ENCODE measurements at regions not wholly inside any gene's neighbourhood (a gene's known extent, or its start where the extent isn't known, plus 50 kb on each side); places are given as distances from the start of the nearest gene placed in this dataset.
"Not testable (repeated sequence)": the region's sequence is repeated elsewhere in the genome, so short reads cannot be mapped to it uniquely, and the experiment has no call there.

- peaks cover 1 to 2% of the 10 kb centered on the region in 2 donors for H3K27me3 Mint-ChIP-seq
- no peak overlapping the region for H3K4me3 Mint-ChIP-seq
- H3K9me3 Mint-ChIP-seq, result peaks cover 0 to 4% (median 0%) of the 10 kb centered on the region in 8 donors
- no peaks in the 10 kb centered on the region for H3K27me3 ChIP-seq (ENCODE audit: insufficient read depth, low read length)
- H3K4me1 Mint-ChIP-seq, result peaks cover 0 to 3% (median 1%) of the 10 kb centered on the region in 4 donors
- no peak for DNase-seq
- CTCF ChIA-PET (ENCODE audit: partially characterized antibody), result interaction anchor here (0.7 to 0.9 kb wide), 2 partner anchors 14 to 170 kb away, joined by 3 to 4 read pairs; no protein-coding TSS in a partner anchor
- H3K36me3 ChIP-seq (ENCODE audit: insufficient read depth, low read length), result no peaks in the 10 kb centered on the region
- intact Hi-C loops (cut with micrococcal nuclease), result no loop called here
- H3K4me1 ChIP-seq (ENCODE audit: insufficient read depth, low read length), result peaks cover under 1% of the 10 kb centered on the region
- H3K4me3 ChIP-seq (ENCODE audit: low read length in 2 of 2), result no peak overlapping the region
- no peaks in the 10 kb centered on the region for H3K9me3 ChIP-seq (ENCODE audit: control insufficient read depth in 1 of 2, low read length in 2 of 2)
- H3K36me3 Mint-ChIP-seq, result no peaks in the 10 kb centered on the region
- POLR2A ChIA-PET (ENCODE audit: partially characterized antibody), result no interaction called here
- no peak overlapping the region for H3K27ac Mint-ChIP-seq
- H3K27ac ChIP-seq (ENCODE audit: low read depth, low read length), result no peak overlapping the region
These were observed 195.8 kb downstream of the SHQ1 start for GRCh38 chr3:72652395-72652794.

- peaks cover 1 to 2% of the 10 kb centered on the region in 2 donors for H3K27me3 Mint-ChIP-seq
- Histone ChIP-seq H3K27ac (ENCODE audit: low read depth, low read length) (no peak overlapping the region), H3K9me3 (ENCODE audit: control insufficient read depth in 1 of 2, low read length in 2 of 2) (no peaks in the 10 kb centered on the region), H3K4me3 (ENCODE audit: low read length in 2 of 2) (no peak overlapping the region), H3K36me3 (ENCODE audit: insufficient read depth, low read length) (no peaks in the 10 kb centered on the region), H3K27me3 (ENCODE audit: insufficient read depth, low read length) (no peaks in the 10 kb centered on the region), H3K4me1 (ENCODE audit: insufficient read depth, low read length) (no peaks in the 10 kb centered on the region)
- H3K9me3 Mint-ChIP-seq, result peaks cover 0 to 4% (median 0%) of the 10 kb centered on the region in 8 donors
- POLR2A ChIA-PET (ENCODE audit: partially characterized antibody), result no interaction called here
- peaks cover 0 to 2% (median 0%) of the 10 kb centered on the region in 4 donors for H3K4me1 Mint-ChIP-seq
- no peaks in the 10 kb centered on the region for H3K36me3 Mint-ChIP-seq
- H3K4me3 Mint-ChIP-seq, result no peak overlapping the region
- intact Hi-C loops (cut with micrococcal nuclease), result no loop called here
- DNase-seq, result no peak
- H3K27ac Mint-ChIP-seq, result peak overlapping the region in 1 of 7 donors; percentile 4
- CTCF ChIA-PET (ENCODE audit: partially characterized antibody), result no interaction called here
These were observed 196.7 kb downstream of the SHQ1 start for GRCh38 chr3:72651498-72651897.

GRCh38 chr3:72646263-72646662 is 202.0 kb downstream of the SHQ1 start:
- no peak overlapping the region for H3K27ac ChIP-seq (ENCODE audit: low read depth, low read length)
- no peaks in the 10 kb centered on the region for H3K4me1 ChIP-seq (ENCODE audit: insufficient read depth, low read length)
- intact Hi-C loops (cut with micrococcal nuclease), result no loop called here
- H3K4me1 Mint-ChIP-seq, result no peaks in the 10 kb centered on the region
- H3K9me3 Mint-ChIP-seq, result peaks cover 0 to 3% (median 0%) of the 10 kb centered on the region in 8 donors
- DNase-seq, result no peak
- H3K27ac Mint-ChIP-seq, result no peak overlapping the region
- no peak overlapping the region for H3K4me3 Mint-ChIP-seq
- no peaks in the 10 kb centered on the region for H3K36me3 ChIP-seq (ENCODE audit: insufficient read depth, low read length)
- H3K27me3 ChIP-seq (ENCODE audit: insufficient read depth, low read length), result no peaks in the 10 kb centered on the region
- H3K36me3 Mint-ChIP-seq, result no peaks in the 10 kb centered on the region
- no peaks in the 10 kb centered on the region for H3K9me3 ChIP-seq (ENCODE audit: control insufficient read depth in 1 of 2, low read length in 2 of 2)
- POLR2A ChIA-PET (ENCODE audit: partially characterized antibody), result no interaction called here
- CTCF ChIA-PET (ENCODE audit: partially characterized antibody), result interaction anchor here (1.1 to 1.4 kb wide), 2 partner anchors 174 to 176 kb away, joined by 3 read pairs; no protein-coding TSS in a partner anchor
- no peak overlapping the region for H3K4me3 ChIP-seq (ENCODE audit: low read length in 2 of 2)
- no peaks in the 10 kb centered on the region for H3K27me3 Mint-ChIP-seq

GRCh38 chr3:72643635-72644034 is 204.6 kb downstream of the SHQ1 start:
- H3K27ac ChIP-seq (ENCODE audit: low read depth, low read length); intact Hi-C loops (cut with micrococcal nuclease); H3K4me1 Mint-ChIP-seq; H3K9me3 ChIP-seq (ENCODE audit: control insufficient read depth in 1 of 2, low read length in 2 of 2); H3K4me3 ChIP-seq (ENCODE audit: low read length in 2 of 2); DNase-seq; H3K27me3 ChIP-seq (ENCODE audit: insufficient read depth, low read length); H3K27ac Mint-ChIP-seq; H3K4me1 ChIP-seq (ENCODE audit: insufficient read depth, low read length); H3K36me3 Mint-ChIP-seq; H3K9me3 Mint-ChIP-seq; H3K4me3 Mint-ChIP-seq; H3K36me3 ChIP-seq (ENCODE audit: insufficient read depth, low read length); H3K27me3 Mint-ChIP-seq: not testable (repeated sequence)
- POLR2A ChIA-PET (ENCODE audit: partially characterized antibody), result interaction anchor here (0.7 kb wide), 1 partner anchor 10 kb away, joined by 3 read pairs; no protein-coding TSS in a partner anchor
- CTCF ChIA-PET (ENCODE audit: partially characterized antibody), result interaction anchor here (2.0 kb wide), 1 partner anchor 22 kb away, joined by 8 read pairs; no protein-coding TSS in a partner anchor

- Histone ChIP-seq H3K9me3 (ENCODE audit: control insufficient read depth in 1 of 2, low read length in 2 of 2) (no peaks in the 10 kb centered on the region), H3K27ac (ENCODE audit: low read depth, low read length) (no peak overlapping the region), H3K4me1 (ENCODE audit: insufficient read depth, low read length) (no peaks in the 10 kb centered on the region), H3K36me3 (ENCODE audit: insufficient read depth, low read length) (no peaks in the 10 kb centered on the region), H3K27me3 (ENCODE audit: insufficient read depth, low read length) (no peaks in the 10 kb centered on the region), H3K4me3 (ENCODE audit: low read length in 2 of 2) (no peak overlapping the region)
- H3K27ac Mint-ChIP-seq, result no peak overlapping the region
- intact Hi-C loops (cut with micrococcal nuclease), result no loop called here
- ChIA-PET POLR2A (ENCODE audit: partially characterized antibody) (no interaction called here), CTCF (ENCODE audit: partially characterized antibody) (interaction anchor here (2.0 kb wide), 1 partner anchor 24 kb away, joined by 8 read pairs; no protein-coding TSS in a partner anchor)
- no peak for DNase-seq
- H3K4me1 Mint-ChIP-seq, result no peaks in the 10 kb centered on the region
- no peaks in the 10 kb centered on the region for H3K36me3 Mint-ChIP-seq
- H3K9me3 Mint-ChIP-seq, result peaks cover 0 to 3% (median 0%) of the 10 kb centered on the region in 8 donors
- H3K27me3 Mint-ChIP-seq, result peaks cover 0 to 10% of the 10 kb centered on the region in 2 donors
- H3K4me3 Mint-ChIP-seq, result no peak overlapping the region
These were observed 206.6 kb downstream of the SHQ1 start for GRCh38 chr3:72641684-72642083.

- no peaks in the 10 kb centered on the region for H3K4me1 Mint-ChIP-seq
- no peak overlapping the region for H3K27ac Mint-ChIP-seq
- DNase-seq, result no peak
- ChIA-PET POLR2A (ENCODE audit: partially characterized antibody) (no interaction called here), CTCF (ENCODE audit: partially characterized antibody) (interaction anchor here (0.7 kb wide), 1 partner anchor 487 kb away, joined by 4 read pairs; no protein-coding TSS in a partner anchor)
- H3K9me3 Mint-ChIP-seq, result no peaks in the 10 kb centered on the region
- no peaks in the 10 kb centered on the region for H3K4me1 ChIP-seq (ENCODE audit: insufficient read depth, low read length)
- H3K36me3 Mint-ChIP-seq, result no peaks in the 10 kb centered on the region
- H3K27ac ChIP-seq (ENCODE audit: low read depth, low read length), result no peak overlapping the region
- H3K36me3 ChIP-seq (ENCODE audit: insufficient read depth, low read length), result no peaks in the 10 kb centered on the region
- intact Hi-C loops (cut with micrococcal nuclease), result no loop called here
- H3K27me3 ChIP-seq (ENCODE audit: insufficient read depth, low read length), result no peaks in the 10 kb centered on the region
- no peak overlapping the region for H3K4me3 ChIP-seq (ENCODE audit: low read length in 2 of 2)
- no peaks in the 10 kb centered on the region for H3K9me3 ChIP-seq (ENCODE audit: control insufficient read depth in 1 of 2, low read length in 2 of 2)
- H3K27me3 Mint-ChIP-seq, result peaks cover 0 to 10% of the 10 kb centered on the region in 2 donors
- no peak overlapping the region for H3K4me3 Mint-ChIP-seq
These were observed 207.2 kb downstream of the SHQ1 start for GRCh38 chr3:72641072-72641471.

- Histone ChIP-seq H3K9me3 (ENCODE audit: control insufficient read depth in 1 of 2, low read length in 2 of 2) (no peaks in the 10 kb centered on the region), H3K27me3 (ENCODE audit: insufficient read depth, low read length) (no peaks in the 10 kb centered on the region), H3K27ac (ENCODE audit: low read depth, low read length) (no peak overlapping the region), H3K4me3 (ENCODE audit: low read length in 2 of 2) (no peak overlapping the region), H3K4me1 (ENCODE audit: insufficient read depth, low read length) (no peaks in the 10 kb centered on the region), H3K36me3 (ENCODE audit: insufficient read depth, low read length) (no peaks in the 10 kb centered on the region)
- Mint-ChIP-seq H3K4me1 (no peaks in the 10 kb centered on the region), H3K27me3 (peaks cover 0 to 10% of the 10 kb centered on the region in 2 donors), H3K4me3 (no peak overlapping the region), H3K36me3 (no peaks in the 10 kb centered on the region), H3K9me3 (no peaks in the 10 kb centered on the region), H3K27ac (peak overlapping the region in 1 of 7 donors; percentile 31)
- ChIA-PET POLR2A (ENCODE audit: partially characterized antibody) (no interaction called here), CTCF (ENCODE audit: partially characterized antibody) (no interaction called here)
- DNase-seq, result no peak
- intact Hi-C loops (cut with micrococcal nuclease), result no loop called here
These were observed 211.2 kb downstream of the SHQ1 start for GRCh38 chr3:72636969-72637597.

All from CD4-positive, alpha-beta memory T cell (primary cell).